HEK293 (cell line): ENCODE measurements at regions not wholly inside any gene's neighbourhood (a gene's known extent, or its start where the extent isn't known, plus 50 kb on each side); places are given as distances from the start of the nearest gene placed in this dataset.

ENCODE experiments used
- CTCF ChIA-PET: fragments of 350-600 bp; formaldehyde crosslinking; extraction: SDS; loops from one replicate; lab custom pipeline; 2021; ENCODE audit warnings: antibody characterized with exemption; lab: Yijun Ruan, JAX
- POLR2A ChIA-PET: fragments of 300-600 bp; formaldehyde crosslinking; extraction: SDS; loops from one replicate; lab custom pipeline; 2020; ENCODE audit warnings: antibody characterized with exemption, inconsistent platforms; lab: Yijun Ruan, JAX
- H3K27ac ChIP-seq: fragments of 200-500 bp; sonication (Bioruptor generic); 2 replicates; pipeline ENCODE4 v1.5.1; 2014; ENCODE audit warnings: low read depth, low read length, control low read depth, inconsistent platforms; ENCODE audit errors: extremely low read depth
- H3K36me3 ChIP-seq, 2 experiments: fragments of 200-500 bp in 1 of 2; sonication (Bioruptor generic) in 1 of 2; 1 replicate in 1 of 2; 2 replicates in 1 of 2; pipeline ENCODE4 v1.5.1; 2014 to 2017; ENCODE audit warnings: inconsistent platforms in 2 of 2, low read length in 2 of 2; ENCODE audit not compliant: control insufficient read depth in 2 of 2, insufficient read depth in 1 of 2
- H3K4me1 ChIP-seq: fragments of 200-500 bp; sonication (Bioruptor generic); 2 replicates; pipeline ENCODE4 v1.5.1; 2014; ENCODE audit warnings: mild to moderate bottlenecking, low read length, inconsistent platforms; ENCODE audit not compliant: control insufficient read depth, insufficient read depth
- H3K4me3 ChIP-seq: 2 replicates; pipeline ENCODE4 v1.5.1; 2011; ENCODE audit warnings: low read depth, mild to moderate bottlenecking, control low read depth, low read length, moderate library complexity
- H3K9me3 ChIP-seq: fragments of 200-500 bp; sonication (Bioruptor generic); 2 replicates; pipeline ENCODE4 v1.5.1; 2014; ENCODE audit warnings: low read depth, low read length, inconsistent platforms; ENCODE audit not compliant: control insufficient read depth, insufficient read depth
- GLIS1 ChIP-seq: fragments of 450-650 bp; formaldehyde crosslinking; IDR thresholded peaks from 2 replicates; pipeline ENCODE4 v1.5.1; 2016; ENCODE audit warnings: missing biosample characterization, missing genetic modification characterization
- GLIS2 ChIP-seq: fragments of 450-650 bp; formaldehyde crosslinking; IDR thresholded peaks from 2 replicates; pipeline ENCODE4 v1.5.1; 2016; ENCODE audit warnings: missing biosample characterization, missing genetic modification characterization
- KLF1 ChIP-seq: fragments of 450-650 bp; formaldehyde crosslinking; IDR thresholded peaks from 2 replicates; pipeline ENCODE4 v1.5.1; 2016; ENCODE audit warnings: missing biosample characterization, missing genetic modification characterization
- WT1 ChIP-seq: fragments of 450-650 bp; formaldehyde crosslinking; IDR thresholded peaks from 2 replicates; pipeline ENCODE4 v1.5.1; 2016; ENCODE audit warnings: missing biosample characterization, missing genetic modification characterization
- ZBTB17 ChIP-seq: fragments of 450-650 bp; formaldehyde crosslinking; IDR thresholded peaks from 2 replicates; pipeline ENCODE4 v1.5.1; 2016; ENCODE audit warnings: missing biosample characterization, missing genetic modification characterization
- ZFP41 ChIP-seq: fragments of 450-650 bp; formaldehyde crosslinking; IDR thresholded peaks from 2 replicates; pipeline ENCODE4 v1.5.1; 2016; ENCODE audit warnings: missing biosample characterization, missing genetic modification characterization, borderline replicate concordance
- ZNF112 ChIP-seq: fragments of 450-650 bp; formaldehyde crosslinking; IDR thresholded peaks from 2 replicates; pipeline ENCODE4 v1.5.0; 2017; ENCODE audit warnings: missing biosample characterization, missing genetic modification characterization
- ZNF132 ChIP-seq: fragments of 450-650 bp; formaldehyde crosslinking; IDR thresholded peaks from 2 replicates; pipeline ENCODE4 v1.5.1; 2017; ENCODE audit warnings: missing biosample characterization, missing genetic modification characterization, borderline replicate concordance
- ZNF148 ChIP-seq: fragments of 450-650 bp; formaldehyde crosslinking; IDR thresholded peaks from 2 replicates; pipeline ENCODE4 v1.5.0; 2017; ENCODE audit warnings: missing biosample characterization, missing genetic modification characterization, borderline replicate concordance
- ZNF16 ChIP-seq: fragments of 450-650 bp; formaldehyde crosslinking; IDR thresholded peaks from 2 replicates; pipeline ENCODE4 v1.5.1; 2016; ENCODE audit warnings: low read depth, missing biosample characterization, missing genetic modification characterization
- ZNF223 ChIP-seq: fragments of 450-650 bp; formaldehyde crosslinking; IDR thresholded peaks from 2 replicates; pipeline ENCODE4 v1.5.1; 2016; ENCODE audit warnings: missing biosample characterization, missing genetic modification characterization
- ZNF302 ChIP-seq: fragments of 450-650 bp; formaldehyde crosslinking; IDR thresholded peaks from 2 replicates; pipeline ENCODE4 v1.5.1; 2016; ENCODE audit warnings: missing biosample characterization, missing genetic modification characterization, low read depth
- ZNF37A ChIP-seq: fragments of 450-650 bp; IDR thresholded peaks from 2 replicates; pipeline ENCODE4 v1.5.1; 2018; ENCODE audit warnings: missing biosample characterization, missing genetic modification characterization
- ZNF549 ChIP-seq: fragments of 450-650 bp; IDR thresholded peaks from 2 replicates; pipeline ENCODE4 v1.5.1; 2018; ENCODE audit warnings: missing biosample characterization, missing genetic modification characterization, mild to moderate bottlenecking, inconsistent platforms, moderate library complexity
- ZNF621 ChIP-seq: fragments of 450-650 bp; formaldehyde crosslinking; IDR thresholded peaks from 2 replicates; pipeline ENCODE4 v1.5.1; 2017; ENCODE audit warnings: missing biosample characterization, missing genetic modification characterization
- ZNF670 ChIP-seq: fragments of 450-650 bp; formaldehyde crosslinking; IDR thresholded peaks from 2 replicates; pipeline ENCODE4 v1.5.1; 2016; ENCODE audit warnings: missing biosample characterization, missing genetic modification characterization, low read depth
- ZNF837 ChIP-seq: fragments of 450-650 bp; formaldehyde crosslinking; IDR thresholded peaks from 2 replicates; pipeline ENCODE4 v1.5.1; 2016; ENCODE audit warnings: missing biosample characterization, missing genetic modification characterization
- TF ChIP-seq, protein P1 (sequence below): fragments of 450-650 bp; formaldehyde crosslinking; IDR thresholded peaks from 2 replicates; pipeline ENCODE4 v1.5.1; 2016; ENCODE audit warnings: missing biosample characterization, missing genetic modification characterization
- TF ChIP-seq, protein P2 (sequence below): fragments of 450-650 bp; formaldehyde crosslinking; IDR thresholded peaks from 2 replicates; pipeline ENCODE4 v1.5.1; 2016; ENCODE audit warnings: missing biosample characterization, missing genetic modification characterization

- TF ChIP-seq WT1 (tag by site-specific recombination) = no peak
- no peak for TF ChIP-seq ZNF132 (tag by site-specific recombination)
- TF ChIP-seq ZNF37A = no peak
- no peak for TF ChIP-seq ZNF223
- TF ChIP-seq GLIS2 (tag by site-specific recombination) = no peak
- no peak for TF ChIP-seq ZFP41 (tag by site-specific recombination)
Observed at GRCh38 chr18:987325-988186, 82.9 kb downstream of the ADCYAP1 start (continued).

GRCh38 chr18:989425-989824, 84.8 kb downstream of the ADCYAP1 start:
- H3K4me3 ChIP-seq = no peak overlapping the region
- H3K27ac ChIP-seq = no peak overlapping the region
- CTCF ChIA-PET = interaction anchor here (0.6 kb wide), 3 partner anchors 28 to 1115 kb away, joined by 3 to 4 read pairs (median 3); no protein-coding TSS in a partner anchor
- TF ChIP-seq ZBTB17 (tag by site-specific recombination) (no peak), ZNF670 (tag by site-specific recombination) (no peak)
- no peaks in the 10 kb centered on the region for H3K4me1 ChIP-seq
- no peaks in the 10 kb centered on the region for H3K9me3 ChIP-seq
- no peaks in the 10 kb centered on the region for H3K36me3 ChIP-seq
- POLR2A ChIA-PET = no interaction called here

DNA sequence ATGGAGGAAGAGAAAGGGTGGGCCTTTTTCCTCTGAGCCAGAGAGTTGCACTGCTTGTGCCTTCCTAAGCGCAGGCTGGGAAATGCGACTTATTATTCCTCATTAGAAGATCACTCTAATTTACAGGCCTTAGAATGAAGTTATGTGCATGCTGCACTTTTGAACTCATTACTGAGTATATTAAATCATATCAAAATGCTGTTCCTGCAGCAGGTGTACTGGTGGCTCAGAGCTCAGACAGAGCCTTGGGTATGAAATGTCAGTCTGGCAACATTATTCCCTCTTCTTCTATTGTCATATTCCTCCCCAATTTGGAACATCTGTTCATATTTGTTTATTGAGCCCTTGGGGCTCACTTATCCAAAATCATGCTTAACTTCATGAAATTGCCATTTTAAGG, 85.5 kb downstream of the ADCYAP1 start:
- Histone ChIP-seq H3K27ac (no peak overlapping the region), H3K4me1 (no peaks in the 10 kb centered on the region), H3K4me3 (no peak overlapping the region), H3K36me3 (no peaks in the 10 kb centered on the region), H3K9me3 (no peaks in the 10 kb centered on the region)
- ChIA-PET POLR2A (no interaction called here), CTCF (interaction anchor here (0.6 kb wide), 3 partner anchors 29 to 1115 kb away, joined by 3 to 4 read pairs (median 3); no protein-coding TSS in a partner anchor)
- TF ChIP-seq ZNF302 (tag by site-specific recombination) (no peak), ZNF549 (tag by site-specific recombination) (no peak), ZNF112 (tag by site-specific recombination) (no peak), ZNF621 (tag by site-specific recombination) (no peak), GLIS1 (tag by site-specific recombination) (no peak), ZNF837 (no peak)
- TF ChIP-seq, protein P1, sequence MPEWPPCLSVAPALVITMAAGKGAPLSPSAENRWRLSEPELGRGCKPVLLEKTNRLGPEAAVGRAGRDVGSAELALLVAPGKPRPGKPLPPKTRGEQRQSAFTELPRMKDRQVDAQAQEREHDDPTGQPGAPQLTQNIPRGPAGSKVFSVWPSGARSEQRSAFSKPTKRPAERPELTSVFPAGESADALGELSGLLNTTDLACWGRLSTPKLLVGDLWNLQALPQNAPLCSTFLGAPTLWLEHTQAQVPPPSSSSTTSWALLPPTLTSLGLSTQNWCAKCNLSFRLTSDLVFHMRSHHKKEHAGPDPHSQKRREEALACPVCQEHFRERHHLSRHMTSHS (tag by site-specific recombination) = no peak

DNA sequence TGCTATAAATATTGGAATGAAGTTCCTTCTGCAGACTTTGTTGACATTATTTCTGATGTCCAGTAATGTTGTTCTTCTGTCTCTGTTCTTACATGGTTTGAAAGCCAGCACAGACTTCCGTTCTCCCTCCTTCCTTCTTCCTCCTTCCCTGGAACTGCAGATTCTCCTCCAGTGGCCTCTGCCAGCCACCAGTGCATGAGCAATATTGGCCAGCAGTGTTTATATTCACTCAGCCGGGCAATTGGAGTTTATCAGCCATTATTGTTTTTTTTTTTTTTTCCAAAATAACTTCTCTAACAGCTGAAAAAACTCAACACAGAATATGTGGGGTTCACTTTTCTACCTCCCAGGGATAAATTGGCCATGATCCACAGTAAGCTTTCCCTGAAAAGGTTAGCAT, 86.8 kb downstream of the ADCYAP1 start:
- TF ChIP-seq KLF1 (tag by site-specific recombination) = no peak
- no peak for TF ChIP-seq ZNF16
- TF ChIP-seq, protein P2, sequence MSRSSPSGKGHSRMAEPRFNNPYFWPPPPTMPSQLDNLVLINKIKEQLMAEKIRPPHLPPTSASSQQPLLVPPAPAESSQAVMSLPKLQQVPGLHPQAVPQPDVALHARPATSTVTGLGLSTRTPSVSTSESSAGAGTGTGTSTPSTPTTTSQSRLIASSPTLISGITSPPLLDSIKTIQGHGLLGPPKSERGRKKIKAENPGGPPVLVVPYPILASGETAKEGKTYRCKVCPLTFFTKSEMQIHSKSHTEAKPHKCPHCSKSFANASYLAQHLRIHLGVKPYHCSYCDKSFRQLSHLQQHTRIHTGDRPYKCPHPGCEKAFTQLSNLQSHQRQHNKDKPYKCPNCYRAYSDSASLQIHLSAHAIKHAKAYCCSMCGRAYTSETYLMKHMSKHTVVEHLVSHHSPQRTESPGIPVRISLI (tag by site-specific recombination) = no peak
- no peak for TF ChIP-seq ZNF148
- TF ChIP-seq ZNF37A = no peak
- TF ChIP-seq GLIS1 (tag by site-specific recombination) = no peak
- ChIA-PET POLR2A (no interaction called here), CTCF (interaction anchor here (0.7 kb wide), 1 partner anchor 679 kb away, joined by 3 read pairs; no protein-coding TSS in a partner anchor)
- no peaks in the 10 kb centered on the region for H3K4me1 ChIP-seq
- no peaks in the 10 kb centered on the region for H3K9me3 ChIP-seq
- no peak overlapping the region for H3K4me3 ChIP-seq
- H3K36me3 ChIP-seq = no peaks in the 10 kb centered on the region
- H3K27ac ChIP-seq = no peak overlapping the region
